Fibroblast of lung (primary cell): ENCODE measurements at regions not wholly inside any gene's neighbourhood (a gene's known extent, or its start where the extent isn't known, plus 50 kb on each side); places are given as distances from the start of the nearest gene placed in this dataset.

Experiments
- CTCF ChIP-seq, 2 donors: IDR thresholded peaks in 1 of 2; conservative IDR thresholded peaks in 1 of 2; 1 replicate in 1 of 2; 2 replicates in 1 of 2; pipeline ENCODE4 v1.5.1; 2011 to 2012; ENCODE audit warnings: low read length in 2 of 2, control low read depth in 1 of 2, inconsistent platforms in 1 of 2, low read depth in 1 of 2, mild to moderate bottlenecking in 1 of 2
- EZH2 ChIP-seq: IDR thresholded peaks from 2 replicates; pipeline ENCODE4 v1.5.1; 2012; ENCODE audit warnings: low read length, control low read depth, mild to moderate bottlenecking; ENCODE audit errors: missing control alignments

GRCh38 chr2:195021711-195022507, 635.1 kb upstream of the SLC39A10 start:
- TF ChIP-seq CTCF (conservative IDR thresholded peaks at IDR 0.05 in 1 of 2, IDR thresholded peaks at IDR 0.05 in 1 of 2; ENCODE audit: low read depth in 1 of 2, low read length in 2 of 2) = no peak
- no peak for TF ChIP-seq EZH2
